ENCODE measurements at regions not wholly inside any gene's neighbourhood (a gene's known extent, or its start where the extent isn't known, plus 50 kb on each side); places are given as distances from the start of the nearest gene placed in this dataset.

- H3K9me3 ChIP-seq = no peaks in the 10 kb centered on the region
- no peak for DNase-seq
- no peak overlapping the region for H3K4me3 ChIP-seq
- intact Hi-C loops (cut with DNase I; ENCODE audit: low total_unique reads) (no loop called here), in situ Hi-C loops (cut with MboI; ENCODE audit: low sequenced_read_pairs in 4 of 4) (no loop called here)
- no peak for ATAC-seq
- TF ChIP-seq CTCF (IDR thresholded peaks at IDR 0.05 in 4 of 5, conservative IDR thresholded peaks at IDR 0.05 in 1 of 5) (no peak), POLR2A (IDR thresholded peaks at IDR 0.05) (no peak)
- no peaks in the 10 kb centered on the region for H3K4me1 ChIP-seq
- H3K36me3 ChIP-seq = no peaks in the 10 kb centered on the region
- no peak overlapping the region for H3K27ac ChIP-seq
- H3K27me3 ChIP-seq = peaks cover 0 to 3% (median 0%) of the 10 kb centered on the region in 3 donors
Measured at GRCh38 chr5:73395256-73395655, 53.3 kb downstream of the FOXD1 start.

GRCh38 chr5:73394610-73395009, 54.0 kb downstream of the FOXD1 start:
- DNase-seq = no peak
- peaks cover 0 to 3% (median 0%) of the 10 kb centered on the region in 3 donors for H3K27me3 ChIP-seq
- no peak overlapping the region for H3K4me3 ChIP-seq
- H3K27ac ChIP-seq = no peak overlapping the region
- in situ Hi-C loops (cut with MboI; ENCODE audit: low sequenced_read_pairs in 4 of 4) = no loop called here
- no peaks in the 10 kb centered on the region for H3K4me1 ChIP-seq
- intact Hi-C loops (cut with DNase I; ENCODE audit: low total_unique reads) = no loop called here
- TF ChIP-seq CTCF (IDR thresholded peaks at IDR 0.05 in 4 of 5, conservative IDR thresholded peaks at IDR 0.05 in 1 of 5) = no peak
- no peak for TF ChIP-seq POLR2A (IDR thresholded peaks at IDR 0.05)
- no peaks in the 10 kb centered on the region for H3K9me3 ChIP-seq
- no peaks in the 10 kb centered on the region for H3K36me3 ChIP-seq
- ATAC-seq = no peak

- Histone ChIP-seq H3K9me3 (no peaks in the 10 kb centered on the region), H3K4me3 (no peak overlapping the region), H3K4me1 (no peaks in the 10 kb centered on the region), H3K27ac (no peak overlapping the region), H3K27me3 (peaks cover 0 to 3% (median 2%) of the 10 kb centered on the region in 3 donors), H3K36me3 (no peaks in the 10 kb centered on the region)
- in situ Hi-C loops (cut with MboI; ENCODE audit: low sequenced_read_pairs in 4 of 4) (no loop called here), intact Hi-C loops (cut with DNase I; ENCODE audit: low total_unique reads) (no loop called here)
- ATAC-seq (no peak), DNase-seq (no peak)
- TF ChIP-seq POLR2A (IDR thresholded peaks at IDR 0.05) (no peak), CTCF (IDR thresholded peaks at IDR 0.05 in 4 of 5, conservative IDR thresholded peaks at IDR 0.05 in 1 of 5) (no peak)
Measured at GRCh38 chr5:73393611-73394489, 54.7 kb downstream of the FOXD1 start.

GRCh38 chr5:73392775-73393174, 55.8 kb downstream of the FOXD1 start:
- in situ Hi-C loops (cut with MboI; ENCODE audit: low sequenced_read_pairs in 4 of 4) (no loop called here), intact Hi-C loops (cut with DNase I; ENCODE audit: low total_unique reads) (no loop called here)
- no peak overlapping the region for H3K27ac ChIP-seq
- H3K27me3 ChIP-seq = peaks cover 0 to 4% (median under 1%) of the 10 kb centered on the region in 3 donors
- DNase-seq (no peak), ATAC-seq (no peak)
- H3K9me3 ChIP-seq = no peaks in the 10 kb centered on the region
- TF ChIP-seq POLR2A (IDR thresholded peaks at IDR 0.05) (no peak), CTCF (IDR thresholded peaks at IDR 0.05 in 4 of 5, conservative IDR thresholded peaks at IDR 0.05 in 1 of 5) (no peak)
- no peaks in the 10 kb centered on the region for H3K4me1 ChIP-seq
- no peaks in the 10 kb centered on the region for H3K36me3 ChIP-seq
- no peak overlapping the region for H3K4me3 ChIP-seq

Data from gastrocnemius medialis (tissue), 4 donors.